Right hindlimb (tissue), 1 donor: ENCODE measurements at regions not wholly inside any gene's neighbourhood (a gene's known extent, or its start where the extent isn't known, plus 50 kb on each side); places are given as distances from the start of the nearest gene placed in this dataset.
"Not testable (repeated sequence)": the region's sequence is repeated elsewhere in the genome, so short reads cannot be mapped to it uniquely, and the experiment has no call there.

Experiments
- DNase-seq: peaks from one replicate; pipeline ENCODE4 v3.0.0-alpha.2; 2018

DNA sequence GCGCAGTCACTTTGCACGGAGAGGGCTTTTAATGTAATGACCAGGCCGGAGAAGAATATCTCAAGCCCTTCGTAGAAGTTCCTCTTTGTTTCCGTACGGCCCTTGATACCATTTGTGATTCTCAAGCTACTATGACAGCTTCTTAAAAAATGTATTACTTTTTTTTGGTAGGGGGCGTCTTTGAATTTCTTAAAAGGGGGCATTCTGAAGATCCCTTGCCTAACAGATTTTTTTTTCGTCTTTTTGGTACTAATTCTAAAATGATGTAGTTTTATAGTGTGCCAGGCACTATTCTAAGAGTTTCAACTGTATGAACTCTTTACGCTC is 614.0 kb downstream of the MCTP2 start:
- no peak for DNase-seq

- DNase-seq = no peak
Measured at GRCh38 chr15:94847325-94847724, 616.0 kb downstream of the MCTP2 start.

- DNase-seq = no peak
Measured at GRCh38 chr15:94848054-94848453, 616.7 kb downstream of the MCTP2 start.

DNA sequence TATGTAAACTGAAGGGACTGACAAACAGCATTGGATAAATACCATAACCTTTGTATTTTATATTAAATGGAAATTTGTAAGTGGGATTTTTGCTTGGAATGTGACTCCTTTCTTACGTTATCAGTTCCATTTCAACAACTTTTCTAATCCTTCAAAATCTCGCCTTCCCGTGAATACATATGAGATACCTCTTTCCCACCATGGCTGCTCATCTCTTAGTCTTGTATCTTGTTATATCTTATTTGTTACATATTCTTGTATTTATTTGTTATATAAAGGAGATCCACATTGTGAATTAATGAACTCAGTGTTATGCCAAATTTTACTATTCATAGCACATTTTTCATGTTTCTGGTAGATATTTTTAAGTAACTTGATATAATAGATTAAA is 623.7 kb downstream of the MCTP2 start:
- no peak for DNase-seq

- DNase-seq = no peak
Measured at GRCh38 chr15:94855409-94856266, 624.3 kb downstream of the MCTP2 start.

DNA sequence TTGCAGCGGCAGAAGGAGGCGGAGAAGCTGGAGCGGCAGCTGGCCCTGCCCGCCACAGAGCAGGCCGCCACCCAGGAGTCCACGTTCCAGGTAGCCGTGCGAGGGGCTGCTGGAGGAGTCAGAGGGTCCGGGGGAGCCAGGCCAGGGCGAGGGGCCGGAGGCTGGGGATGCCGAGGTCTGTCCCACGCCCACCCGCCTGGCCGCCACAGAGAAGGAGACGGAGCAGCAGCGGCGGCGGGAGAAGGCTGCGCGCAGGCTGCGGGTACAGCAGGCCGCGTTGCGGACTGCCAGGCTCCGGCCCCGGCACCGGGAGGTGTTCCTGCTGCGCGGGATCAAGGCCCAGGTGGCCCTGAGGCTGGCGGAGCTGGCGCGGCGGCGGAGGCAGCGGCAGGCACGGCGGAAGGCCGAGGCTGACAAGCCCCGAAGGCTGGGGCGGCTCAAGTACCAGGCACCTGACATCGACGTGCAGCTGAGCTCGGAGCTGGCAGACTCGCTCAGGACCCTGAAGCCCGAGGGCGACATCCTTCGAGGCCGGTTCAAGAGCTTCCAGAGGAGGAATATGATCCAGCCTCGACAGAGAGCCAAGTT is 625.0 kb downstream of the MCTP2 start:
- no peak for DNase-seq

DNA sequence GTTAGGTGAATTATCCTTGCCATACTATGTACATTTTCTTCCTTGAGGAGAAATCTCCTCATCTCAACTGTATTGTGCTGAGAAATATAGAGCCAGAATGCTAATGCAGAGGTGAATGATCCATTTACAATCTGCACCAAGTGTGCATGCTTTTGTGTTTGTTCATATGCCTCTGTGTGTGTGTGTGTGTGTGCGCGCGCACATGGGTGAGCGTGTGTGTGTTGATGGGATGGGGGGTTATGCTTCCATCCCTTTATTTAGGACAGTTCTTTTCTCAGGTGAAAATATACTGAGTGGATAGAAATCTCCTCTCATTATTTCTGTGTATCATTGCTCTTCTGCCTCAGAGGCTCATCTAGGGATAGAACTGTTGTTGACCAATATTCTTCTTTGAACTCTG is 626.1 kb downstream of the MCTP2 start:
- no peak for DNase-seq

- DNase-seq = no peak
Measured at GRCh38 chr15:94858011-94858410, 626.6 kb downstream of the MCTP2 start.

DNA sequence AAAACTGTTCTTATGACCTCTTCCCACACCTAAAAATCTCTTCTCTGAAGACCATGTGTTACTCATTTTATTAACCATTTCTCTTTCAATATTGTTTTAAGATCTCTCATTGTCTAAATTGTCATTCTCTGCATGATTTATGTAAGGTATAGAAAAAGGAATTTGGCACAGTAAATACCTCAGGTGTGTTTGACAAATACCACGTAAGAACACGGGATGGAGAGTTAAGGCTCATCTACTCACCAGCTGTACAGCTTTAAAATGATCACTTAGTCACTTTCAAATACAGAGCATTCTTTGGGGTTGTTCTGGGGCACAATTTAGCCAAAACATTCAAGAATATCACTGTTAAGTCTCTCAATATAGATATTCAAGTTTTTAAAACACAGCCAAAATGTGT is 627.1 kb downstream of the MCTP2 start:
- DNase-seq = no peak

DNA sequence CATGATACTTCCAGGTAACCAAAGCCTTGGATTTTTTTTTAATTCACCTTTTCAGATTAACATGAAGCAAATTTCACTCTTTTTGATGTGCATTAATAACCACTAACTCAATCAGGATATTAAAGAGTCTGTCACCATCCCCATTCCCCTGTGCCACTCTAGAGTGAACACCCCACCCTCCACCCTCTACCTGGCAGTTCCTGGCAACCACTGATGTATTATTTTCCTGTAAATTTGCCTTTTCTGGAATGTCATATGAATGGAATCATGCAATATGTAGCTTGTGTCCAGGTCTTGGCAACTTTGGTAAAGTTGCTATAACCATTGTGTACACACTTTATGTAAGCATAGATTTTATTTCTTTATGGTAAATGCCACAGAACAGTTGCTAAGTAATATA is 627.6 kb downstream of the MCTP2 start:
- no peak for DNase-seq

GRCh38 chr15:94864600-94864999 is 633.2 kb downstream of the MCTP2 start:
- DNase-seq = no peak

GRCh38 chr15:94868265-94868664 is 636.9 kb downstream of the MCTP2 start:
- DNase-seq = not testable (repeated sequence)

DNA sequence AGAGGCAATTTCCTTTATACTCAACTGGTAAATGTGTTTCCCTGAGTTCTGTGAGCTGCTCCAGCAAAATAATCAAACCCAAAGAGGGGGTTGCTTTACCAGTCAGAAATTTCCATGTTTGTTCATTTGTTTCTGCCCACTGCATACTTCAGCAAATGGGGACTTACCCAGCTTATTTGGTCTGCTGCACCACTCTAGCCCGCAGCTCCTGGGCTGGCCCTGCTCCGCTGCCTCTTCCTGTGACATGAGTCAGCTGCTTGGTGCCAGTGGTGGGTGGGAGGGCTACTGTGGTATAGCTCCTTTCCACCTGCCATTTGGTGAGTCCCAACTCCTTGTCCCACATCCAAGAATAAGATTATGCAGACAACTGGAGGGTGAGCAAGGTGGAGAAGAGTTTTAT is 644.2 kb downstream of the MCTP2 start:
- no peak for DNase-seq

DNA sequence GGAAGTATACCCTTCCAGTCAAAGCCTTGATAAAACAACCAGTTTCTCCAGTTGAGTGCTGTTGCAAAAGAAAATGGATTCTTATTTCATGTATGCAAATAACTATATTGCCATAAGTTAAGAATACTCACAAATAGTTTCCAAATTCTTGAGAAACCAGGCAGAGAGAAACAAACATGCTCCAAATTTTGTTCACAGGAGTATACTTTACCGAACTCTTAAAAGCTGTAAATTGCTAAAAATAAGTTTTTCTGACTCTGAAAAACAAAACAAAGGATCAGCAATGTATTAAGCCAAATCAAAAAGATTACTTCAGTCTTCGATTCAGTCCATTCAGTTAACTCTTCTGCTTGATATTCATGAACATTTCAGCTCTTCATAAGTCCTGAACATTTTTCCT is 646.5 kb downstream of the MCTP2 start:
- DNase-seq = no peak

DNA sequence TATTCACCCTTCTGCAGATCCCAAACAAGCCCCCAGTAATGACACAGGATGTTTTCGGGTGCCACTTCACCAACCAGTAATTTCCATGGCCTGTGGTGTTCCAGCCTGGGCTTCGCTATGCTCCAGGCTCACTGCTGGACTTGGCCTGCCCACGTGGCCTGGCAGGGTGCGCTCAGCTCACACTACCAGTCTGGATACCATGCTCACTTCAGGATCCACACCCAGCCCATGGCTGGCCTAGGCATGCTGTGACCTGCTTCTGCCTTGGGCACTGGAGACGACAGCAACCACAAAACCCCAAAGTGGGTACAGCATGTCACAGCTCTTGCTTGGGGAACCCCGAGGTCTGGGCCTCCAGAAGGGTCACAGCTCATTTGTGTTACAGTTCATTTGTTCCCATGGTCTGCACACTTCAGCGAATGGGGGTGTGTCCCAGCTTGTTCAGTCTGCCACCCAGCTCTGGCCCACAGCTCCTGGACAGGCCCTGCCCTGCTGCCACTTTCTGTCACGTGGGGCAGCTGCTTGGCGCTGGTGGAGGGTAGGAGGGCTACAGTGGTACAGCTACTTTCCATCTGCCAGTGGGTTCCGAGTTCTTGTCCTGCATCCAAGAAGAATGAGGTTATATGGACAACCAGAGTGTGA is 650.8 kb downstream of the MCTP2 start:
- DNase-seq = no peak

GRCh38 chr15:94887391-94887790 is 656.0 kb downstream of the MCTP2 start:
- DNase-seq = no peak

- DNase-seq = no peak
Measured at GRCh38 chr15:94889153-94889552, 657.8 kb downstream of the MCTP2 start.

DNA sequence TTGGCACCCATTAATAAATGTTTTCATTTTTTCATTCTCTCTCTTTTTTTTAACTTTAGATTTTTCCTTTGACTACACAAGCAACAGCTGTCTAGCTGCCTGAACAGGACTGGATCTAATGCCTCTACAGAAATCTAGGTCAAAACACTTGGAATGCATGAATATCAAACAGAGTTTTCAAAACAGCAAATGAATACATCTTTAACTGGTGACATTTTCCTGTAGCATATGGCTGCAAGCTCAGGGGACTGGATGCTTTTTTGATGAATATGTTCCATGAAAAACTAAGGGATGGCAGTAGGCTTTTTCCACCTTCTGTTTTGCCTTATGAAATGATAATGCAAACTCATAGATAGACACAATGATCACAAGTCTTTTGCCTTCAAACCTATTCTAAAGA is 661.7 kb downstream of the MCTP2 start:
- no peak for DNase-seq

- DNase-seq = no peak
Measured at GRCh38 chr15:94894056-94894455, 662.7 kb downstream of the MCTP2 start.

- no peak for DNase-seq
Measured at GRCh38 chr15:94909510-94909909, 678.1 kb downstream of the MCTP2 start.

GRCh38 chr15:94910166-94910565 is 678.8 kb downstream of the MCTP2 start:
- no peak for DNase-seq

DNA sequence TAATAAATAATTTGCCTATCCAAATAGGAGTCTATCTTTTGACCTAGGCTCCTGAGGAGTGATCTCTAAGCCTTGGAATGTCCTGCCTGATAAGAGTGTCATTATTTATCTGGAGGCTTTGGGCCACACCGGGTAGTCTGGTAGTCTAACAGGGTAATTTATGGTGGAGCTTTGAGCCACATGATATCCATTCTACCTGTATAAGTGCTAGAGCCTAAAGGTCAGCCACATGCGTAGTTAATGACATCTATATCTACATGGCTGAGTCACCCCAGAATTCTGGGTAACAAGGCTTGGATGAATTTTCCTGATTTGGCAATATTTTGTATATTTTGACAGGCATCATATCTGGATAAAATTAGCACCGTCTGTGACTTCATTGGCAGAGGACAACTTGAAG is 681.4 kb downstream of the MCTP2 start:
- no peak for DNase-seq

DNA sequence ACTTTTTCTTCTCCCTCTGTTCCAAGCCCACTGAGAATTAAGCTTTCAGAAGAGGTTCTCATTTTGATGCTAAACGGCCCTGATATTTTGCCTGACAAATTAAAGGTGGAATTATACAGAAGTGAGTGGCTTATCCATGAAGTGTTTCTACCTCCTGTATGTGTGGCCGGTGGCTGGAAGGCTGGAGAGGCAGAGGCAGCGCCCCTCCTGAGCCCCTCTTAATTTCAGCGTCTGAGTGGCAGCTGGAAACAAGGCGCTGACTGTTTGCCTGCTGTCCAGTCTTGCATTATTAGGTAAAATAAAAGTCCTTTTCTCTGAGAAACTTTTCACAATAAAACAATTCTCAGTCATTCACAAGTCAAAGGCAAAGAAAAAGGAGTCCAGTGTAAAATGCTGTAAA is 685.7 kb downstream of the MCTP2 start:
- DNase-seq = no peak

DNA sequence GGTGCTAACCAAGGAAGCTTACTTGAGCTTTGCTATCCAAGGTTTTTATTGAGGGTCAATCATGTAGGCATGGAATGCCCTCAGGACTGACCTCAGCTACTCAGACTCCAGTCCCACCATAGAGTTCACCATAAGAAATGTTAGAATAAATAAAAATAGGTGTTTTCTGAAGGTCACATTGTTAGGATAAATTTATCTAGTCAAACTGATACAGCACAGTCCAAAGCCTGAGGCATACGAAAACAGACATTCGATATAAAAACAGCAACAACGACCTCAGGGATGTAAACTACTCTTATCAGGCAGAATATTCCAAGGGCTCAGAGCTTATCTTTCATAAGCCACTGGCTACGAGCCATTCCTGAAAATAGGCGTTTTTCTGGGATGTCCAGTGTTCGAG is 690.6 kb downstream of the MCTP2 start:
- DNase-seq = no peak
